Stimulated activated CD4-positive, alpha-beta T cell treated with anti-CD3 and anti-CD28 coated beads, Interleukin-4, amount 100 ng/mL, for 24 hours (primary cell): ENCODE measurements at regions not wholly inside any gene's neighbourhood (a gene's known extent, or its start where the extent isn't known, plus 50 kb on each side); places are given as distances from the start of the nearest gene placed in this dataset.

Experiments
- DNase-seq: peaks from one replicate; pipeline ENCODE4 v3.0.0-alpha.2; 2020

- no peak for DNase-seq
These were observed 420.9 kb upstream of the INTU start for GRCh38 chr4:127211650-127212560.

- DNase-seq, result no peak
These were observed 420.1 kb upstream of the INTU start for GRCh38 chr4:127212701-127213100.

DNA sequence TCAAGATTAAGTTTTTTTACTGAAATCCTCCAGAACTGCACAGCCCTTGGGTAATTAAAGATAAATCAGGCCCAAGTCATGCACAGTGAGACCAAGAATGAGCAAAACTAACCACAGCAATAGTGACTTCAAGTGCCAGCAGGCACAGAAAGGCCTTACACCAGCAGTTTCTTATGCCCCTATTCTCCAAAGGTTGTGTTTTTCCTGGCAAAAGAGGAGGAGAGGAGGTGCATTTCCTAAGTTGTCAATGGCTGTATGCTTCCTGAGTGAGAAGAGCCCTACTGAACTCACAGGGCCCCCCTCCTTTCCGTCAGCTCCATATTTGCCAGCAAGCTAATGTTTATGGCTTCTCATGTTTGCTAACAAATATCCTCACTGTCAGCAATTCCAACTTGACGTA lies 418.7 kb upstream of the INTU start:
- DNase-seq, result no peak

DNA sequence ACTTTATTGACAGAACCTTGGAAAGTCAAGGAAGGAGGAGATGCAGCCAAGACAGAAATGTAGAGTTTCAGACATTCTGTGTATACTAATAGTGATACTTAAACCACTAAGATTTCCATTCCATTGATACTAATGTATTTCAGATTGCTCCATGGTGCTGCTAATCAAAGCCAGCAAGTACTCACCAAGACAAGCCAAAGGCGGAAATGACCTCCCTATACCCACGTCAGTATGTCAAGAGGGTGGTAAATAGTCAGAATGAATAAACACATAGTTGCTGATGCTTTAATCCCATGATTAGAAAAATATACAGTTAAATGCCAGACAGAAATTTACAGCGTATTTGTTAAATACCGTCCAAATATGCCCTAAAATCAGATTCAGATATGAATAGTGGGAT lies 417.8 kb upstream of the INTU start:
- no peak for DNase-seq

DNA sequence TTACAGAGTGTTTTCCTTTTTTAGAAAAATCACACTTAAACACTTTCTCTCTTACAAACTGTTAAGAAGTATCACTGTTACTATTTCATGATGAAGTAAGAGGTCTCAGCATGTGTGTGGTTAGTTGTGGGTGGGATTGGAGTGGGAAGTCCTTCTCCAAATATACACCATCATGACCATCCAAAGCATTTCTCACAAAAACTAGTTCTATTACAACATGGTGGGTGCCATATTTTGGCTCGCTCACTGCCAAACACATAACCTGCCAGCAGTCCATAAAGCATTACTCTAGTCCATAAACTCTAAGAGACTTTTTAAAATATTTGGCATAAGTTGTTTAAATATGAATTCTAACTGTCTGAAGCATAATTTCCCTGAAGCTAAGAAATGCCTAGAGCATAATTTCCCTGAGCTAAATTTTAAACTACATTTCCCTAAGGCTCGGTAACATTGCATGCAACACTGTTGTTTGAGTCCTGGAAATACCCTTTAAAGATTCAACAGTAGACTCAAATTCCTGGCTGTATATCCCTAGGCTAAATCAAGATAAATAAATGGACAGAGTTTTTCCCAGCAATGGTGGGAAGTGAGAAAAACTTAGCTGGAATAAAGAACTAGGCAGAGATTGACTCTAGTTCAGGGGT lies 415.0 kb upstream of the INTU start:
- no peak for DNase-seq

DNA sequence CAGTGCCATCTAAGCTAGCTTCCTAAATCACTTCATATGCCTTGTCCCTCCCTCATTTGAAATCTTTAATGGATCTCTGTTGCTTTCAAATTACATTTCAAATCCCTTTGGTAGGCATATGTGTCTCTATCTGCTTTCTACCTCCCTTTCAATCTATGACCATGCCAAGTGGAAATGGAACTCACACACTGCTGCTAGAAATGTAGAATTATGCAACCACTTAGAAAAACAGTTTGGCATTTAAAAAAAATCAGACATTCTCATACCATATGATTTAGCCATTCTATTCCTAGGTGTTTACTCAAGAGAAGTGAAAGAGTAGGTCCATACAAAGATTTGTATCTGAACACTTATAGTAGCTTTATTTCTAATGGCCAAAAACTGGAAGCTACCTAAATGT lies 413.5 kb upstream of the INTU start:
- no peak for DNase-seq

- no peak for DNase-seq
These were observed 408.2 kb upstream of the INTU start for GRCh38 chr4:127224556-127224955.

DNA sequence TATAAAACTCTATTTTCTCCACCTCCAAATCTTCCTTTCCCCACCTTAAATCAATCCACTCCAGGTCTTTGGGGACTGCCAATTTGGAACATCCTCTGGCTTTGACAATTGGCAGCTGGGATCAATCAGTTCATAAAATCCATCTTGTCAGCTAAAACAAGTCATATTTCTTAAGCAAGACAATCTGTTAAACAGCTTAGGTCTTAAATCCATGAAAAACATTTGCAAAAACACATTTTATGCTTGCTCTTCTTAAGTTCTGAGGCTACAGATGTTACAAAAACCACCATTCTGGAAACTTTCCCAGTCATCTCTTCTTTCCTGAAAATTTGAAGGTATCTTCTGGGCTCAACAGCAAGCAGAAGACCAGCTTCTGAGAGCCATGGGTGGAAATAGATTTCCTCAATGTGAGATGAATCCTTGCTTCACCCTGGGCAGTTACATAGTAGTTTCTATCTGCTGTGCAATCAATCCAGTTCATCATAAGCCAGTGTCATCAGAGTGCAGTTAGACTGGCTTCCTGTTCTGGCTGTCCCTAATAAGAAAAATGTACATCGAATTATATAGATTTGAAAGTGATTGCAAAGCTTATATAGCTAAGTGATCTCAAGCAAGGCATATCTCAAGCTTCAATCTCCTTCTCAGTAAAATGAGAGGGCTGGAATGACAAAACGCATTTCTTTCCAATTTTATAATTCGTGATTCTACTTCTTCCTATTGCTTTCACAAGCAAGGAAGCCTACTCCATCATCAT lies 402.7 kb upstream of the INTU start:
- no peak for DNase-seq

DNA sequence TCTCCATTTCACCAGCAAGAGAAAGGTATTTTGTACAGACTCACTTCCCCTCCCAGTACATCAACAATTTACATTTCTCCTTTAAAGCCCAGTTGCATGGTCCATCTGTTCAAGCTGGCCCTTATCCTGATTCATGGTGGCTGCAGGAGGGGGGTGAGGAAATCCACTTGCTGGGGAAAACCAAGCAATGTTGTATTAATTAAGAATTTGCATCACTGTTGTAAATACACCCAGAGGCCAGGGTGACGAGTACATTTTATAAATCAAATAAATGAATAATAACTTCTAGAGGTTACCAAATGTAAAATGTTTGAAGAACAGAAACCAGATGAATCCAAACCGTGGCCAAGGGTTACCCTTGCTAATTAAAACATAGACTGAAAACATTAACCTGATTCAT lies 395.9 kb upstream of the INTU start:
- no peak for DNase-seq

DNA sequence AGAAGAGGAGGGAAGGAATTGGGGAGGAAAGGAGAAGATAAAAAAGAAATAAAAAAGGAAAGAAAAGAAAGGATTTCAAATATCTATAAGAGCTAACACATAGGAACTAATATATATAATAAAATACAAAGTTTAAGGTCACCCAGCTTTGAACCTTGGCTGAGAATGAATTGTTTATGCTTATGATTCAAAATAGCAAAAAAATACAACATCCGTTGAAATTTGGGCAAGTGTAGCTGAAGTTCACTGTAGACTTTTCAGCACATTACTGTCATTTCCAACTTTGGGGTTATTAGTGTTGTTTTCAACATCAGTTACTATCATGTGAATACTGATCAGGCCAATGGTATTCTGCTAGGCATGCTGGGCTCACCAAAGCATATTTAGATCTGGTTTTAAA lies 395.2 kb upstream of the INTU start:
- DNase-seq, result no peak

GRCh38 chr4:127238956-127239475 lies 393.7 kb upstream of the INTU start:
- no peak for DNase-seq

GRCh38 chr4:127239902-127240763 lies 392.6 kb upstream of the INTU start:
- DNase-seq, result no peak

GRCh38 chr4:127240764-127241105 lies 392.0 kb upstream of the INTU start:
- no peak for DNase-seq

DNA sequence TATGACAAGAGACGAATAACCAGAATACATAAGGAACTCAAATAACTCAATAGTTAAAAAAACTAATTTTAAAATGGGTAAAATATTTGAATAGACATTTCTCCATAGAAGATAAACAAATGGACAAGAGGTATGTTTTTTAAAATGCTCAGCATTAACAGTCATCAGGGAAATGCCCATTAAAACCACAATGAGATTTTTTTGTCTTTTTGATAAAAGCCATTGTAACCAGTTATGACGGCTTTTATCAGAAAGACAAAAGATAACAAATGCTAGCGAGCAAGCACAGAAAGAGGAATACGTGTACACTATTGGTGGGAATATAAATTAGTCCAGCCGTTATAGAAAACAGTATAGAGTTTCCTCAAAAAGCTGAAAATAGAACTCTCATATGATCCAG lies 388.2 kb upstream of the INTU start:
- no peak for DNase-seq

DNA sequence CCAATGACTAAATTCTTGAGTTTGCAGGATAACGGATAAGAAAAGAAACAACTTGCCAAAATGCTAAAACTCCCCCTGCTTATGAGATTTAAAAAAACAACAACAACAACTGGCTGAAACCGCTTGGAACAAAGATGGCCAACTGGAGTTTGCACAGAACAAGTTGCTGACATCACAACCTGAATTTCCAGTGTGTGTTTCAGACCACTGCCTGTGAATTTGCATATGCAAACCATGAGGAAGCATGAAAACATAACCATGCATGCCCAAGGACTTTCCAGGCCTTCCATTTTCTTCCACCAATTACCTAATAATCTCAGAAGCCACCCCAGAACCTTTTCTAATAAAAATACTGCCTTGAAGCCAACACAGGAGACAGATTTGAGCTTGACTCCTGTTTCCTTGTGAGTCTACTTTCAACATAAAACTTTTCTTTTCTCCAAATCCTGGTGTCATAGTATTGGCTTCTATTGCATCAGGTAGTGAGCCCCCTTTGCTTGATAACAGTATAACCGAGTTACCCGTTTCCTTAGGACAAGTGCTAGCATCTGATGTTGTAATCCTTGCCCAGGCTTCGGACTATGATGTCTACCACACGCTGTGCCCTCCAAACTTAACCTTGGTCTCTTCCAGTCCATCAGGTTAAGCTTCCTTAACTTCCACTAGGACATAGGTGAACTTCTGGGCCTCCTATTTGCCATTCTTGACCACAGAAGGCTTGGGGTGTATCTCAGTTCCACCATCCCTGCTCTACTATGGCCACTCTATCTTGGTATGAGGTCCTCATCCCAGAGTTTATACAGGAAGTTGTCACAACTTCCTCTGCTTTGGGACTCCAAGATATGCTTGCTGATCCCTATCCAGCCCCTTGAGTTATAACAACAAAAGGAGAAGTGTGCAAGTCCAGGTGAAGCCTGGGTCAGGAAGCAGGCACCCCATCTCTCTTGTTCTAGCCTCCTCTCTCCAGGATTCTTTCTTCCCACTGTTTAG lies 385.5 kb upstream of the INTU start:
- no peak for DNase-seq

DNA sequence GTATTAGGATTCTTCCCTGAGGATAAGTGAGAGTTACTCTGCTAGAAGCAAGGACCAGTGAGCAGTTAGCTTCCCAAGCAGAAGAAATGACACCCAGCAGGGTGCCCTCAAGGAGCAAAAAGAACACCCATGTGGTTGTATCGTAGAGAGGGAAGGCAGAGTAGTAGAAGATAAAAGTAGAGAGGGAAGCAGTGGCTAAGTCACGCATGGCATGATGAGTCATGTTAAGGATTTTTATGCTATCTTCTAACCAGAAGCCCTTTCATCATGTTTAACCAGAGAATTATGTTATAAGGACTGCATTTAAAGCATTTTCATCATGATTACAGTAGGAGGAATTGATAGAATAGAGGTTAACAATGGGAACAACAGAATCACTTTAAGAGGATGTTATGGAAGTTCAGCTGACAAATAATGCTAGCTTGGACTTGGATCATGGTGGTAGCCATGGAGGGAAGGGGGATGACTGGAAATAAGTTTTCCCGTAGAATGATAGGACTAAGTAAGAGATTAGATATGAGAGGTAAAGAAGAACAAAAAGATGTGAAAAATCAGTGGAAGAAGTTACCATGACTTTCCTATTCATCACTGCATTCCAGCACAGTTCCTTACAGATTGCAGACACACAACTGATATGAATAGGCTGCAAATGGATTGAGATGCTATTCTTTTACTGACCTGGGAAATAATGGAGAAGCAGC lies 383.5 kb upstream of the INTU start:
- DNase-seq, result no peak

- DNase-seq, result no peak
These were observed 383.0 kb upstream of the INTU start for GRCh38 chr4:127249767-127250108.

GRCh38 chr4:127250577-127250976 lies 382.2 kb upstream of the INTU start:
- no peak for DNase-seq

GRCh38 chr4:127251423-127251822 lies 381.3 kb upstream of the INTU start:
- no peak for DNase-seq

DNA sequence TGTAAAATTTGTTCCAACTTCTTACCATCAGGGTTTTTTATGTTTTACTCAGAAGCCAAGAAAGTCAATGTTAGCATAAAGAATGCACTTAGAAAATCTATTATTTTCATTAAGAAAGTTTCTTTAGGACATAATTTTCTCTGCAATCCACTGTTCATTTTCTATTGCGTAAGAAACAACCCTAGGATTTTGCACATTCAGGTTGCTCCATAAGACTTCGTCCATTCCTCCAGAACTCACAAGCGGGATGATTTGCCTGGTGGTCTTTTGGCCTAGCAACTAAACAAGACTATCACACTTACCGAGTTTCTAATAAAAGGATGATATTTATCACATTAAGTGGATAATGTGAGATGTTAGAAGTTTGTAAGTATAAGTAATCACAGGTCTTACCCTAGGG lies 376.3 kb upstream of the INTU start:
- no peak for DNase-seq

DNA sequence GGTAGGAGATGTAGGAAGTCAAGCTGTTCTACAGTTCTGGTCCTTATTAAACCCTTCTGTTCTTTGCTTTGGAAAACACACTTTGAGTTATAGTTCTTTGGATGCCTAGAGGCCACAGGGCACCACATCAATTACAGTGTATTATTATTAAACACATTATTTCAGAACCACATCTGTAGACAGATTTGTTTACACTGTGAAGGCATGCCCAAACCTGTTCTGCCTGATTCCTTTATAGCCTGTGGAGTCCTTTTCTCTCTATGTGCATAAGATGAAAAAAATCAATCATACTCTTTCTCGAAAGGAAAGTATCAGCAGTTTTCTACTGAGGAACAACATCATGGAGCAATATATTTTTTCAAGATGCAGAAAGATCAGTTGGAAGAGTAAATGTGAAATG lies 371.3 kb upstream of the INTU start:
- DNase-seq, result no peak
